ENCODE measurements at regions not wholly inside any gene's neighbourhood (a gene's known extent, or its start where the extent isn't known, plus 50 kb on each side); places are given as distances from the start of the nearest gene placed in this dataset.

DNA sequence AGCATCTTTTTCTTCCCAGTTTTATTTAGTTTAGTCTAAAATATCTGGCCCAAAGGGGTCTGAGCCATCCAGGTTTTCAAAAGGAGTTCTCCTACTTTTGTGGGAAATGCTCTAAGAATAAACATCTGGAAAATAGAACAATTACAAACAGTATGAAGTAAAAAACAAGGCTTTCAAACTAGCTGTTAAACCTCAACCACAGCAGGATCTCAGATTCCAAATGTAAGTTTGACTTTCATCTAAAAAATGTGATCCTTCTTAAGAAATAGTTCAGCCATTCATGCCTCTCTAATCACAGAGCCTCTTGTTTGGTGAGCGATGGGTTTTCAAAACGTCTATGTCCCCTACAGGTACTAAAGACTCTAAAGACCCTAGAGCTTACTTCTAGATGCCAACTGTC lies 413.5 kb downstream of the DUSP10 start:
- no peak for DNase-seq (ENCODE audit: low read depth in 4 of 4, low spot score in 2 of 4)

DNA sequence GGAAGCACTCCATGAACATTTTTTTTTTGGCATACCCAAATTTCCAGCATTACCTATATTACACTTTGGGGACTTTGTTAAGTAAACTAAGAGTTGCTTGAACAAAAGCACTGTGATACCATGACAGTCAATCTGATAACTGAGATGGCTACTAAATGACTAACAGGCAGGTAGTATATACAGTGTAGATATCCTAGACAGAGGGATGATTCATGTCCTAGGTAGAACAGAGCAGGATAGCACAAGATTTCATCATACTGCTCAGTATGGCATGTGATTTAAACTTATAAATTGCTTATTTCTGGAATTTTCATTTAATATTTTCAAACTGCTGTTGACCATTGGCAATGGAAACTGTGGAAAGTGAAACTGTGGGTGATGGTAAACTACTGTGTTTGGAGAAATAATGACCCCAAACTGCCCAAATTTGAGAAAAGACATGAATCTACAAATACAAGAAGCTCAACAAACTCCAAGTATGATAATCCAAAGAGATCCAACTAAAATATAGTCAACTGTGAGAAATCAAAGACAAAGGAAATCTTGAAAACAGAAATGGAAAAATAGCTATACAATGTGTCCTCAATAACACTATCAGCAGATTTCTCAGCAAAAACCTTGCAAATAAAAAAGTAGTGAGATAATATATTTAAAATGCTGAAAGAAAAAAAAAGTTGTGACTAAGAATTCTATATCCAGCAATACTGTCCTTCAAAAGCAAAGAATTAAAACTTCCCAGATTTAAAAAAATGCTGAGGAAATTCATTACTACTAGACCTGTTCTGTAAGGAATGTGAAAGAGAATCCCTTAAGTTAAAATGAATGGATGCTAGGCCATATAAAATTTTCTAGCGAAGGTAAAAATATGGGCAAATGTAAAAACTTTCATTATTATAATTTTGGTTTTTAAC lies 410.4 kb downstream of the DUSP10 start:
- no peak for DNase-seq (ENCODE audit: low read depth in 4 of 4, low spot score in 2 of 4)

- no peak for DNase-seq (ENCODE audit: low read depth in 4 of 4, low spot score in 2 of 4)
Measured at GRCh38 chr1:221334062-221334461, 407.8 kb downstream of the DUSP10 start.

- DNase-seq (ENCODE audit: low read depth in 4 of 4, low spot score in 2 of 4): peak in 2 of 4 donors; percentile 12 to 15
Measured at GRCh38 chr1:221335161-221336101, 406.5 kb downstream of the DUSP10 start.

DNA sequence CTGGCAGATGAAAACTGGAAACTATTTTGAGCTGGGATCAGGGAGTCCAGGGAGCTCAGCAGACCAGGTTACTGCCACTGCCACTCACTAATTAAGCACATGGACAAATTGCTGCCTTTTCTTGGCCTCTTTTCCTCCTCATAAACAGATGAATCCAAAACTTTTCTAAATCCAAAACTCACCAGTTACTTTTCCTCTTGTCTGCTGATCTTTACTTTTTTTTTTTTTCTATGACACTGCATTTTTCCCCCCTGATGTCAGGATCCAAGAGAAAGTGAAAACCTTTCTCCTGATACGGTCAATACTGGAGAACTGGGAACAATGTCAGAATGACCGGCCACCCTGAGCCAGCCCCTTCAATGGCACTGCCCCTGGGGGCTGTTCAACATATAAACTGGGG lies 405.8 kb downstream of the DUSP10 start:
- DNase-seq (ENCODE audit: low read depth in 4 of 4, low spot score in 2 of 4): no peak

DNA sequence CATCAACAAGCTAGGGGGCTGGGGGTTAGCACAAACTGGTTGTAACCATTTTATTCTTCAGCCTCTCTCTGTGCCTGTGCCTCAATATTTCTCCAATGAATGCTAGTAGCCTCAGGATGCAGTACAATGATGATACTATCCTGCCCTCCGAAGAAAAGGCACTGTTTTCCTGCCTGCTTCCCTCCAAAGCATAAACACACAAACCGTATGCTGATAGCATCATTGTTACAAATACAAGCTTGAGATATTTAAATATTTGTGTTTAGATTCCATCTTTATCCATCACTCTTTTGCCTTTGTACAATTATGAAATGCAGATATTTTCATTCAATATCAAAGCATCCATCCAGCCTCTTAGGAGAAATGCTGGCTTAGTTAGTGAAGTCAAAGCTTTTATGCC lies 404.8 kb downstream of the DUSP10 start:
- DNase-seq (ENCODE audit: low read depth in 4 of 4, low spot score in 2 of 4): no peak

GRCh38 chr1:221343136-221343535 lies 398.8 kb downstream of the DUSP10 start:
- DNase-seq (ENCODE audit: low read depth in 4 of 4, low spot score in 2 of 4): no peak

- DNase-seq (ENCODE audit: low read depth in 4 of 4, low spot score in 2 of 4): no peak
Measured at GRCh38 chr1:221343607-221344006, 398.3 kb downstream of the DUSP10 start.

DNA sequence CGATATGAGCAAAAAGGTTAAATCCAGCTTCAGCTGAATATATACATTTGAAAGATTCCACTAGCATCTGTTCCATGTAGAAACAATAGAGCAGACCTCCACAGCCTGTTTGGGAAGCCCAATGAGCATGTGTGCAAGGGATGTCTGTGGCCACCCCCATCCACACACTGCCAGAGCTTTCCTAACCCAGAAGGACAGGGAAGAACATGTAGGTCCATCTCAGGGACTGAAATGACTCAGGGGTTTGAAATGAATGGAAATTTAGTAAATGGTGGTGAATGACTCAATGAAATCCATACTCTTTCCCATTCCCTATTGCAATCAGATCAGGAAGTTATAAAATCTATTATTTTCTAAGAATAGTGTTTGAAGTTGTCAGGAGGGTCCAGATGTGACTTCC lies 397.2 kb downstream of the DUSP10 start:
- DNase-seq (ENCODE audit: low read depth in 4 of 4, low spot score in 2 of 4): no peak

- DNase-seq (ENCODE audit: low read depth in 4 of 4, low spot score in 2 of 4): no peak
Measured at GRCh38 chr1:221347706-221348105, 394.2 kb downstream of the DUSP10 start.

GRCh38 chr1:221350091-221350490 lies 391.8 kb downstream of the DUSP10 start:
- no peak for DNase-seq (ENCODE audit: low read depth in 4 of 4, low spot score in 2 of 4)

GRCh38 chr1:221356693-221357092 lies 385.2 kb downstream of the DUSP10 start:
- no peak for DNase-seq (ENCODE audit: low read depth in 4 of 4, low spot score in 2 of 4)

DNA sequence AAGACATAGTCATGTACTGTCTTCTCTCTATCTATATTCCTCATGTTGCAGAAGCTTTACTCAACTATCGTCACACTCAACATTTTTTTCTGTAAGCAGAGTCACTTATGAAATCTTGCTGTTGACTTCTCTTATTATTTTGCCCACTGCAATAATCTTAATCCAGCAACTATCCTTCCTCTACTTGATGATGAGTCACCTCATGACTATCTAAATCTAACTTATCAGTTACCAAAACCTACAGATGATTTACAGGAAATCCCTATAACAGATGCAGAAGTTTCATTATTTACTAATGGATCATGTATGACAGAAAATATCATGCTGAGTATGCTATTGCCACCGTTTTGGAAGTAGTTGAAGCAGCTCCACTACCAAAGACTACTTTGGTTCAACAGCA lies 378.9 kb downstream of the DUSP10 start:
- DNase-seq (ENCODE audit: low read depth in 4 of 4, low spot score in 2 of 4): no peak

GRCh38 chr1:221366495-221367110 lies 375.3 kb downstream of the DUSP10 start:
- DNase-seq (ENCODE audit: low read depth in 4 of 4, low spot score in 2 of 4): no peak

- DNase-seq (ENCODE audit: low read depth in 4 of 4, low spot score in 2 of 4): no peak
Measured at GRCh38 chr1:221371705-221372104, 370.2 kb downstream of the DUSP10 start.

GRCh38 chr1:221373795-221374194 lies 368.1 kb downstream of the DUSP10 start:
- no peak for DNase-seq (ENCODE audit: low read depth in 4 of 4, low spot score in 2 of 4)

- DNase-seq (ENCODE audit: low read depth in 4 of 4, low spot score in 2 of 4): no peak
Measured at GRCh38 chr1:221376286-221376685, 365.6 kb downstream of the DUSP10 start.

DNA sequence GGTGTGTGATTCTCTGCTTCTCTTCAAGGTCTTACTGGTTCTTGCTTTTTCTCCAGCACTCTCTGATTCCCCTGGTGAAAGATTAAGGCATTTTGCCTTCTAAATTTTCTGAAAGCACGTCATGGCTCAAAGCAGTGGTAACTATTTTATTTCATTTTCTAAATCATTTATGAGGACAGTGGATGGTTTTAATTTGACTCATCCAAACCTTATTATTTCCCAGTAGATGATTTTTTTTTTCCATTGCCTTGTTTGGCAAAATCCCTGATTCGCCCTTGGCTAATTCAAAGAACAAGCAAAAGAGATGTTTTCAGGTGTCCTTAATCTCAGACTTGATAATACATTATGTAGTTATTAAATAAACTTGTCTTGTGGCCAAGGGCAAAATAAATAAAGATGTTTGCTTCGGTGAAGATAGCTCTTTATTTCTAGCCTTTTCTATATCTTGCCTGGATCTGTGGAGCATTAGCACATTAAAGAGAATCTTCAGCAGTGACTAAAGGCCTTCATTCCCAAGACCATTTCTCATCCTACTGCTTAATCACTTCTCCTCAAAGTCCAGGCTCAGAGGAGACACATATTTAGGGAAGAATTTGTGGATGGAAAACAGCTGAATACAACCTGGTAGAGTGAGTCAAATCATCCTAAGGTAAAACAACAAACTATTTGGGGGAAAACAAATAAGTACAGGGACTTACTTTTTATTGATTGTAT lies 359.8 kb downstream of the DUSP10 start:
- no peak for DNase-seq (ENCODE audit: low read depth in 4 of 4, low spot score in 2 of 4)

- DNase-seq (ENCODE audit: low read depth in 4 of 4, low spot score in 2 of 4): no peak
Measured at GRCh38 chr1:221392453-221392852, 349.4 kb downstream of the DUSP10 start.

- peak; percentile 52 to 64 (median 60) for DNase-seq (ENCODE audit: low read depth in 4 of 4, low spot score in 2 of 4)
Measured at GRCh38 chr1:221394011-221394544, 347.8 kb downstream of the DUSP10 start.

Data from left renal cortex interstitium (tissue), 4 donors.